Neural cell (in vitro differentiated cells): ENCODE measurements at regions not wholly inside any gene's neighbourhood (a gene's known extent, or its start where the extent isn't known, plus 50 kb on each side); places are given as distances from the start of the nearest gene placed in this dataset.

ENCODE experiments used
- CTCF ChIP-seq: fragments of 450-650 bp; IDR thresholded peaks from 2 replicates; pipeline ENCODE4 v1.5.1; 2014; ENCODE audit warnings: antibody characterized with exemption, mild to moderate bottlenecking, moderate library complexity; ENCODE audit not compliant: poor library complexity, severe bottlenecking
- EP300 ChIP-seq: fragments of 450-650 bp; conservative IDR thresholded peaks from 2 replicates; pipeline ENCODE4 v1.6.1; 2014; ENCODE audit warnings: antibody characterized with exemption, mild to moderate bottlenecking, moderate library complexity; ENCODE audit not compliant: poor library complexity, severe bottlenecking
- EZH2 ChIP-seq: fragments of 200-600, 300-800 bp; shearing (Covaris generic), sonication (generic); IDR thresholded peaks from 2 replicates; pipeline ENCODE4 v1.6.1; 2014; ENCODE audit warnings: antibody characterized with exemption, low read length, borderline replicate concordance, mild to moderate bottlenecking; ENCODE audit not compliant: insufficient read depth, poor library complexity, severe bottlenecking
- POLR2AphosphoS5 ChIP-seq: IDR thresholded peaks from 2 replicates; pipeline ENCODE4 v1.6.1; 2012
- RAD21 ChIP-seq: fragments of 450-650 bp; conservative IDR thresholded peaks from 2 replicates; pipeline ENCODE4 v1.6.1; 2014; ENCODE audit warnings: antibody characterized with exemption, mild to moderate bottlenecking, moderate library complexity
- REST ChIP-seq: IDR thresholded peaks from 2 replicates; pipeline ENCODE4 v1.6.1; 2012; ENCODE audit warnings: borderline replicate concordance
- SMC3 ChIP-seq: fragments of 450-650 bp; conservative IDR thresholded peaks from 2 replicates; pipeline ENCODE4 v1.6.1; 2014; ENCODE audit warnings: antibody characterized with exemption, mild to moderate bottlenecking, moderate library complexity; ENCODE audit not compliant: poor library complexity
- TAF1 ChIP-seq: IDR thresholded peaks from 2 replicates; pipeline ENCODE4 v1.6.1; 2012; ENCODE audit warnings: low read depth

- TF ChIP-seq CTCF (no peak), POLR2AphosphoS5 (no peak), EP300 (no peak), EZH2 (no peak), REST (no peak), TAF1 (no peak), RAD21 (no peak), SMC3 (no peak)
Observed at GRCh38 chr6:19945843-19946358, 108.7 kb downstream of the ID4 start.
